ENCODE measurements at regions not wholly inside any gene's neighbourhood (a gene's known extent, or its start where the extent isn't known, plus 50 kb on each side); places are given as distances from the start of the nearest gene placed in this dataset.

GRCh38 chr4:35565640-35566039, 678.7 kb downstream of the ARAP2 start:
- TF ChIP-seq CTCF (IDR thresholded peaks at IDR 0.05; ENCODE audit: poor library complexity): no peak
- no peak for TF ChIP-seq EZH2phosphoT487 (IDR thresholded peaks at IDR 0.05; ENCODE audit: low read depth, severe bottlenecking, unreplicated experiment)
- TF ChIP-seq EZH2 (IDR thresholded peaks at IDR 0.05; ENCODE audit: borderline replicate concordance): no peak
